Esophagus squamous epithelium (tissue), 5 donors: ENCODE measurements at regions not wholly inside any gene's neighbourhood (a gene's known extent, or its start where the extent isn't known, plus 50 kb on each side); places are given as distances from the start of the nearest gene placed in this dataset.
"Not testable (repeated sequence)": the region's sequence is repeated elsewhere in the genome, so short reads cannot be mapped to it uniquely, and the experiment has no call there.

ENCODE experiments used
- DNase-seq: peaks from one replicate; lab custom pipeline; 2025; lab: John Stamatoyannopoulos, UW
- H3K27ac ChIP-seq, 4 donors: fragments of 200-600 bp; sonication (generic); one replicate each; pipeline ENCODE4 v1.5.1; 2016 to 2019; ENCODE audit warnings: mild to moderate bottlenecking in 1 of 4
- H3K27me3 ChIP-seq, 4 donors: fragments of 200-600 bp; sonication (generic); 1 replicate in 3 of 4; 2 replicates in 1 of 4; pipeline versions ENCODE4 v1.5.1 to v1.6.0; 2017 to 2021; ENCODE audit warnings: antibody characterized with exemption in 1 of 4
- H3K36me3 ChIP-seq, 3 donors: fragments of 200-600 bp; sonication (generic); one replicate each; pipeline ENCODE4 v1.5.1; 2016 to 2019
- H3K4me1 ChIP-seq, 3 donors: fragments of 200-600 bp; sonication (generic); one replicate each; pipeline ENCODE4 v1.5.1; 2017 to 2019
- H3K4me3 ChIP-seq, 4 donors: fragments of 200-600 bp; sonication (generic); 1 replicate in 3 of 4; 2 replicates in 1 of 4; pipeline ENCODE4 v1.5.1; 2016 to 2019; ENCODE audit warnings: mild to moderate bottlenecking in 2 of 4, moderate library complexity in 1 of 4
- H3K9me3 ChIP-seq, 3 donors: fragments of 200-600 bp; sonication (generic); one replicate each; pipeline ENCODE4 v1.5.1; 2016 to 2019
- CTCF ChIP-seq, 6 experiments: fragments of 450-650 bp in 4 of 6; fragments of 200-600 bp in 2 of 6; sonication (generic) in 2 of 6; IDR thresholded peaks; one replicate each; pipeline ENCODE4 v1.5.1; 2016 to 2019; ENCODE audit warnings: antibody characterized with exemption in 6 of 6, mild to moderate bottlenecking in 4 of 6, moderate library complexity in 4 of 6
- POLR2A ChIP-seq, 4 donors: fragments of 450-650 bp; IDR thresholded peaks; one replicate each; pipeline ENCODE4 v1.6.1; 2017; ENCODE audit warnings: antibody characterized with exemption in 4 of 4, mild to moderate bottlenecking in 4 of 4, moderate library complexity in 3 of 4
- WGBS, 2 donors: methylation state at CpG; one replicate each; pipeline ENCODE4 v1.1.5; 2018; 5-methylcytosine and 5-hydroxymethylcytosine counted together
- intact Hi-C: fragments of 100-400 bp; cut with DNase I; formaldehyde crosslinking; loops from one replicate; pipeline ENCODE4 v1.15.0; 2022
- donor health status: DM: yes; HTN: yes; CAD: no.

DNA sequence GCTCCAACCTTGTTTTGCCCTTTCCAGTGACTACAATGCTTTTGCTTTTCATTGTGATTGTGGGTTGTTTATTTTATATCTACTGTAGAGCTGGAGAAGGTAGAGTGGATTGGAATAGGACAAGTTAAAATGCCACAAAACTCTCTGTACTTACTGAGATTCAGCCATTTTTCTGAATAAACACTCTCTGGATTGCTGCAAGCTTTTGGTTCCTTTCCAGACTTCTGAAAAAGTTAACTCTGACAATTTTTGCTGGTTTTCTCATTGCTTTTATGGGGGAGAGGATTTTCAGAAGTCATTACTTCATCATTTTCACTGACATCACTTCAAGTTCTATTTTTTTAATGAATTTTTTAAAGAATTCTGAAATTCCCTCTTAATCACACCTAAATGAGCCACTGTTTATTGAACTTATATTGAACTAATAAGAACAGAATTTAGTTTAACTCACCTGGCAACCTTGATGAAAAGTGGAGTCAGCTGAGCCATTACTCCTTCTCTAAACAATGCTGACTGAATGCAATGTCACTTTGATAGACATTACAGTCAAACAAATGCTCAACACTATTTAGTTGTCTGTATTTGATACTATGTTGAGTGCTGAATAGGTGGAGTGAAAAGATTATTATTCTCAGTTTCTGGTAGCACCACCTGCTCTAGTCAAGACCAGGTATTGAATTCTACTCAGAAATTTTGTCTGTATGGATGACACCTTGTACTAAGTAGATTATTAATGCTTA is 303.5 kb downstream of the DLEU7 start:
- H3K27me3 ChIP-seq: no peaks in the 10 kb centered on the region
- no peak for DNase-seq
- no peak overlapping the region for H3K4me3 ChIP-seq
- H3K9me3 ChIP-seq: peaks cover 0 to 21% (median 9%) of the 10 kb centered on the region in 3 donors
- intact Hi-C loops: no loop called here
- no peak overlapping the region for H3K27ac ChIP-seq
- H3K4me1 ChIP-seq: no peaks in the 10 kb centered on the region
- no peak for TF ChIP-seq POLR2A (IDR thresholded peaks at IDR 0.05)
- no peak for TF ChIP-seq CTCF (IDR thresholded peaks at IDR 0.05)
- H3K36me3 ChIP-seq: no peaks in the 10 kb centered on the region

DNA sequence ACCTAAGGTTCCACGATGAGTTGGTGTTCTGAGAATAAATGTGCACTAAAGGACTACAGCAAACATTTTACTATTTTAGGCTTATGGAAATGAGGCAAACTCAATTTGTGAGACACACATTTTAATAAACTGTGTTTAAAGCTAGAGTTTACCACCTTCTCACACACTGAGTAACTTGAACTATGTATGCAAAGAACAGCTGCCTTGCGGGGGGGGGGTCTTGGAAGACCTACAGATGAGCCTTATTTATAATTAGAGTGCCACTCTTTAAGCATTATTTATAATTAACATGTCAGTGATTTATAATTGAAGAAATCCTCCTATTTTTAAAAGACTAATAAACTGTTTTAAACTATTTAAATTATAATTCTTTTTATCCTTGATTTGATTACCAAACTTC is 300.4 kb downstream of the DLEU7 start:
- Histone ChIP-seq H3K27ac (no peak overlapping the region), H3K27me3 (no peaks in the 10 kb centered on the region), H3K36me3 (no peaks in the 10 kb centered on the region), H3K9me3 (peaks cover 0 to under 1% (median under 1%) of the 10 kb centered on the region in 3 donors), H3K4me1 (no peaks in the 10 kb centered on the region), H3K4me3 (no peak overlapping the region)
- intact Hi-C loops: no loop called here
- no peak for TF ChIP-seq POLR2A (IDR thresholded peaks at IDR 0.05)
- TF ChIP-seq CTCF (IDR thresholded peaks at IDR 0.05): no peak
- 62 to 68% methylated on average over 2 of the region's 2 CpGs for WGBS, 2 donors
- DNase-seq: no peak

DNA sequence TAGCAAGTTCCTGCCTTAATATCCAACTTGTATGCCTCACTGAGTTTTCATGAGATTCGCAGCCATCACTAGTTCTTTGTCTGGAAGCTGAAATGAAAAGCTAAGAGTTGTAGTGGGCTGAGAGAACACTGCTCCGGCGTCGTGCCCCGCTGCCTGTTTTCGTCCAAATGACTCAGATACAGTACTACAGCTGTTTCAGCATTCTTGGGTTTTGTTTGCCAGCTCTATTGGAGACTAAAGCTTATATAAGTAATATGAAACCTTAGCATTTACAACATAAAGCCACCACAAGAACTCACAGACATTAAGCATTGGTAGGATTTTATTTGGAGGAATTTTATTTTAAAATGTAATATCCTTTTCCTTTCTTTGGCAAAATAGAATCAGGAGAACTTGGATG is 299.7 kb downstream of the DLEU7 start:
- no peak overlapping the region for H3K27ac ChIP-seq
- no peaks in the 10 kb centered on the region for H3K36me3 ChIP-seq
- no peaks in the 10 kb centered on the region for H3K4me1 ChIP-seq
- H3K4me3 ChIP-seq: no peak overlapping the region
- DNase-seq: no peak
- 26 to 47% methylated on average over 6 of the region's 6 CpGs for WGBS, 2 donors
- intact Hi-C loops: no loop called here
- no peaks in the 10 kb centered on the region for H3K9me3 ChIP-seq
- no peaks in the 10 kb centered on the region for H3K27me3 ChIP-seq
- no peak for TF ChIP-seq CTCF (IDR thresholded peaks at IDR 0.05)
- TF ChIP-seq POLR2A (IDR thresholded peaks at IDR 0.05): no peak

- intact Hi-C loops: no loop called here
- no peak overlapping the region for H3K27ac ChIP-seq
- WGBS, 2 donors: 65 to 79% methylated on average over 3 of the region's 3 CpGs
- no peaks in the 10 kb centered on the region for H3K4me1 ChIP-seq
- TF ChIP-seq CTCF (IDR thresholded peaks at IDR 0.05) (no peak), POLR2A (IDR thresholded peaks at IDR 0.05) (no peak)
- no peak for DNase-seq
- no peaks in the 10 kb centered on the region for H3K36me3 ChIP-seq
- no peaks in the 10 kb centered on the region for H3K27me3 ChIP-seq
- no peaks in the 10 kb centered on the region for H3K9me3 ChIP-seq
- no peak overlapping the region for H3K4me3 ChIP-seq
These were observed 299.3 kb downstream of the DLEU7 start for GRCh38 chr13:50544211-50544610.

DNA sequence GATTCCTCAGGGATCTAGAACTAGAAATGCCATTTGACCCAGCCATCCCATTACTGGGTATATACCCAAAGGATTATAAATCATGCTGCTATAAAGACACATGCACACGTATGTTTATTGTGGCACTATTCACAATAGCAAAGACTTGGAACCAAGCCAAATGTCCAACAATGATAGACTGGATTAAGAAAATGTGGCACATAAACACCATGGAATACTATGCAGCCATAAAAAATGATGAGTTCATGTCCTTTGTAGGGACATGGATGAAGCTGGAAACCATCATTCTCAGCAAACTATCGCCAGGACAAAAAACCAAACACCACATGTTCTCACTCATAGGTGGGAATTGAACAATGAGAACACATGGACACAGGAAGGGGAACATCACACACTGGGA is 296.3 kb downstream of the DLEU7 start:
- H3K27ac ChIP-seq, DNase-seq, H3K9me3 ChIP-seq, H3K4me3 ChIP-seq, H3K27me3 ChIP-seq, intact Hi-C loops, H3K4me1 ChIP-seq, H3K36me3 ChIP-seq: not testable (repeated sequence)
- 95 to 100% methylated on average over 1 to 2 of the region's 2 CpGs for WGBS, 2 donors

GRCh38 chr13:50548586-50548985 is 294.9 kb downstream of the DLEU7 start:
- Histone ChIP-seq H3K36me3 (no peaks in the 10 kb centered on the region), H3K27ac (no peak overlapping the region), H3K4me3 (no peak overlapping the region), H3K4me1 (no peaks in the 10 kb centered on the region), H3K9me3 (no peaks in the 10 kb centered on the region), H3K27me3 (no peaks in the 10 kb centered on the region)
- WGBS, 2 donors: 70 to 85% methylated on average over 2 of the region's 2 CpGs
- TF ChIP-seq POLR2A (IDR thresholded peaks at IDR 0.05) (no peak), CTCF (IDR thresholded peaks at IDR 0.05) (no peak)
- no peak for DNase-seq
- intact Hi-C loops: no loop called here
